ENCODE measurements at regions not wholly inside any gene's neighbourhood (a gene's known extent, or its start where the extent isn't known, plus 50 kb on each side); places are given as distances from the start of the nearest gene placed in this dataset.
A peak's percentile ranks its signal among the peaks of the same experiment; 100 is the strongest.

DNA sequence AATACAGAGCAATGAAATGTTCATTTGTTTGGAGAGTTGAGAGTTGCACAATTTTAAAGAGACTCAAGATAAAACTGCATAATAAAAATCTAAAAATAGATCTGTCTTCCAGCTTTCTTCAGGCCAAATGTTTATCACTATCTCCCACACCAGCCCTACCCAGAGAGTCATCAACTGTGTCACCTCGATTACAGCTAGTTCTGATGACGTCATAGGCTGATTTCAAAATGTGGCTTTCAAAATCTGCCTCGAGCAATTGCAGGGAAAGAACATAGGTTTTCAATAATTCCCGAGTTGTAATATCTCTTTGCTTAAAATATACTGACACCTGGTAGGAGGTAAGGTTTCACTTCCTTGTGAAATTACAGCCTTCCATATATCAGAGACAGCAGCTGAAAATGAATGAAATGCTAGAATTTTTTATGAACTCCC is 677.6 kb upstream of the ID2 start (continued):
- 0 out of 2 replicates have a peak, but pooled peaks have one; percentile 55 for TF ChIP-seq ZNF311 (CRISPR knock-in tag; IDR thresholded peaks at IDR 0.05)
- no peak for TF ChIP-seq SMARCA5 (IDR thresholded peaks at IDR 0.05)
- no peak for TF ChIP-seq ZC3H8 (IDR thresholded peaks at IDR 0.05)
- TF ChIP-seq CBFB (CRISPR knock-in tag; IDR thresholded peaks at IDR 0.05) = no peak
- TF ChIP-seq, protein P1, sequence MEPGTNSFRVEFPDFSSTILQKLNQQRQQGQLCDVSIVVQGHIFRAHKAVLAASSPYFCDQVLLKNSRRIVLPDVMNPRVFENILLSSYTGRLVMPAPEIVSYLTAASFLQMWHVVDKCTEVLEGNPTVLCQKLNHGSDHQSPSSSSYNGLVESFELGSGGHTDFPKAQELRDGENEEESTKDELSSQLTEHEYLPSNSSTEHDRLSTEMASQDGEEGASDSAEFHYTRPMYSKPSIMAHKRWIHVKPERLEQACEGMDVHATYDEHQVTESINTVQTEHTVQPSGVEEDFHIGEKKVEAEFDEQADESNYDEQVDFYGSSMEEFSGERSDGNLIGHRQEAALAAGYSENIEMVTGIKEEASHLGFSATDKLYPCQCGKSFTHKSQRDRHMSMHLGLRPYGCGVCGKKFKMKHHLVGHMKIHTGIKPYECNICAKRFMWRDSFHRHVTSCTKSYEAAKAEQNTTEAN (CRISPR knock-in tag; IDR thresholded peaks at IDR 0.05) = no peak
- TF ChIP-seq SMARCA4 (IDR thresholded peaks at IDR 0.05) = peak; percentile 94
- TF ChIP-seq, protein P2, sequence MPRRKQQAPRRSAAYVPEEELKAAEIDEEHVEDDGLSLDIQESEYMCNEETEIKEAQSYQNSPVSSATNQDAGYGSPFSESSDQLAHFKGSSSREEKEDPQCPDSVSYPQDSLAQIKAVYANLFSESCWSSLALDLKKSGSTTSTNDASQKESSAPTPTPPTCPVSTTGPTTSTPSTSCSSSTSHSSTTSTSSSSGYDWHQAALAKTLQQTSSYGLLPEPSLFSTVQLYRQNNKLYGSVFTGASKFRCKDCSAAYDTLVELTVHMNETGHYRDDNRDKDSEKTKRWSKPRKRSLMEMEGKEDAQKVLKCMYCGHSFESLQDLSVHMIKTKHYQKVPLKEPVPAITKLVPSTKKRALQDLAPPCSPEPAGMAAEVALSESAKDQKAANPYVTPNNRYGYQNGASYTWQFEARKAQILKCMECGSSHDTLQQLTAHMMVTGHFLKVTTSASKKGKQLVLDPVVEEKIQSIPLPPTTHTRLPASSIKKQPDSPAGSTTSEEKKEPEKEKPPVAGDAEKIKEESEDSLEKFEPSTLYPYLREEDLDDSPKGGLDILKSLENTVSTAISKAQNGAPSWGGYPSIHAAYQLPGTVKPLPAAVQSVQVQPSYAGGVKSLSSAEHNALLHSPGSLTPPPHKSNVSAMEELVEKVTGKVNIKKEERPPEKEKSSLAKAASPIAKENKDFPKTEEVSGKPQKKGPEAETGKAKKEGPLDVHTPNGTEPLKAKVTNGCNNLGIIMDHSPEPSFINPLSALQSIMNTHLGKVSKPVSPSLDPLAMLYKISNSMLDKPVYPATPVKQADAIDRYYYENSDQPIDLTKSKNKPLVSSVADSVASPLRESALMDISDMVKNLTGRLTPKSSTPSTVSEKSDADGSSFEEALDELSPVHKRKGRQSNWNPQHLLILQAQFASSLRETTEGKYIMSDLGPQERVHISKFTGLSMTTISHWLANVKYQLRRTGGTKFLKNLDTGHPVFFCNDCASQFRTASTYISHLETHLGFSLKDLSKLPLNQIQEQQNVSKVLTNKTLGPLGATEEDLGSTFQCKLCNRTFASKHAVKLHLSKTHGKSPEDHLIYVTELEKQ (CRISPR knock-in tag; IDR thresholded peaks at IDR 0.05) = no peak
- no peak for TF ChIP-seq SIN3B (IDR thresholded peaks at IDR 0.05; ENCODE audit: low read depth)
- TF ChIP-seq YBX1 (IDR thresholded peaks at IDR 0.05) = no peak
- TF ChIP-seq, protein P3, sequence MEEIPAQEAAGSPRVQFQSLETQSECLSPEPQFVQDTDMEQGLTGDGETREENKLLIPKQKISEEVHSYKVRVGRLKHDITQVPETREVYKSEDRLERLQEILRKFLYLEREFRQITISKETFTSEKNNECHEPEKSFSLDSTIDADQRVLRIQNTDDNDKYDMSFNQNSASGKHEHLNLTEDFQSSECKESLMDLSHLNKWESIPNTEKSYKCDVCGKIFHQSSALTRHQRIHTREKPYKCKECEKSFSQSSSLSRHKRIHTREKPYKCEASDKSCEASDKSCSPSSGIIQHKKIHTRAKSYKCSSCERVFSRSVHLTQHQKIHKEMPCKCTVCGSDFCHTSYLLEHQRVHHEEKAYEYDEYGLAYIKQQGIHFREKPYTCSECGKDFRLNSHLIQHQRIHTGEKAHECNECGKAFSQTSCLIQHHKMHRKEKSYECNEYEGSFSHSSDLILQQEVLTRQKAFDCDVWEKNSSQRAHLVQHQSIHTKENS (CRISPR knock-in tag; IDR thresholded peaks at IDR 0.05) = no peak
- TF ChIP-seq FOXM1 (IDR thresholded peaks at IDR 0.05; ENCODE audit: low read depth) = peak; percentile 85
- no peak for TF ChIP-seq FOXM1 (CRISPR knock-in tag; IDR thresholded peaks at IDR 0.05; ENCODE audit: low read depth)
- no peak for TF ChIP-seq PHF8 (IDR thresholded peaks at IDR 0.05; ENCODE audit: borderline replicate concordance, low read length)
- no peak for TF ChIP-seq PRPF4 (IDR thresholded peaks at IDR 0.05; ENCODE audit: insufficient read depth, low read depth, low read length, poor library complexity, severe bottlenecking)
- TF ChIP-seq, protein P4, sequence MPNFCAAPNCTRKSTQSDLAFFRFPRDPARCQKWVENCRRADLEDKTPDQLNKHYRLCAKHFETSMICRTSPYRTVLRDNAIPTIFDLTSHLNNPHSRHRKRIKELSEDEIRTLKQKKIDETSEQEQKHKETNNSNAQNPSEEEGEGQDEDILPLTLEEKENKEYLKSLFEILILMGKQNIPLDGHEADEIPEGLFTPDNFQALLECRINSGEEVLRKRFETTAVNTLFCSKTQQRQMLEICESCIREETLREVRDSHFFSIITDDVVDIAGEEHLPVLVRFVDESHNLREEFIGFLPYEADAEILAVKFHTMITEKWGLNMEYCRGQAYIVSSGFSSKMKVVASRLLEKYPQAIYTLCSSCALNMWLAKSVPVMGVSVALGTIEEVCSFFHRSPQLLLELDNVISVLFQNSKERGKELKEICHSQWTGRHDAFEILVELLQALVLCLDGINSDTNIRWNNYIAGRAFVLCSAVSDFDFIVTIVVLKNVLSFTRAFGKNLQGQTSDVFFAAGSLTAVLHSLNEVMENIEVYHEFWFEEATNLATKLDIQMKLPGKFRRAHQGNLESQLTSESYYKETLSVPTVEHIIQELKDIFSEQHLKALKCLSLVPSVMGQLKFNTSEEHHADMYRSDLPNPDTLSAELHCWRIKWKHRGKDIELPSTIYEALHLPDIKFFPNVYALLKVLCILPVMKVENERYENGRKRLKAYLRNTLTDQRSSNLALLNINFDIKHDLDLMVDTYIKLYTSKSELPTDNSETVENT (CRISPR knock-in tag; IDR thresholded peaks at IDR 0.05) = no peak
- no peak for TF ChIP-seq NFATC3 (IDR thresholded peaks at IDR 0.05)
- peak; percentile 44 for TF ChIP-seq GABPA (tag; conservative IDR thresholded peaks at IDR 0.05; ENCODE audit: low read depth)
- no peak; a peak in 1 of 4 replicates for TF ChIP-seq RAD21 (CRISPR knock-in tag; conservative IDR thresholded peaks at IDR 0.05 in 1 of 2, IDR thresholded peaks at IDR 0.05 in 1 of 2)
- TF ChIP-seq, protein P5, sequence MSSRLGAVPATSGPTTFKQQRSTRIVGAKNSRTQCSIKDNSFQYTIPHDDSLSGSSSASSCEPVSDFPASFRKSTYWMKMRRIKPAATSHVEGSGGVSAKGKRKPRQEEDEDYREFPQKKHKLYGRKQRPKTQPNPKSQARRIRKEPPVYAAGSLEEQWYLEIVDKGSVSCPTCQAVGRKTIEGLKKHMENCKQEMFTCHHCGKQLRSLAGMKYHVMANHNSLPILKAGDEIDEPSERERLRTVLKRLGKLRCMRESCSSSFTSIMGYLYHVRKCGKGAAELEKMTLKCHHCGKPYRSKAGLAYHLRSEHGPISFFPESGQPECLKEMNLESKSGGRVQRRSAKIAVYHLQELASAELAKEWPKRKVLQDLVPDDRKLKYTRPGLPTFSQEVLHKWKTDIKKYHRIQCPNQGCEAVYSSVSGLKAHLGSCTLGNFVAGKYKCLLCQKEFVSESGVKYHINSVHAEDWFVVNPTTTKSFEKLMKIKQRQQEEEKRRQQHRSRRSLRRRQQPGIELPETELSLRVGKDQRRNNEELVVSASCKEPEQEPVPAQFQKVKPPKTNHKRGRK (tag; IDR thresholded peaks at IDR 0.05) = no peak
- no peak for TF ChIP-seq HDAC6 (IDR thresholded peaks at IDR 0.05; ENCODE audit: low read depth, low read length)
- TF ChIP-seq KDM2B (CRISPR knock-in tag; IDR thresholded peaks at IDR 0.05) = no peak

All from K562 (cell line).